ENCODE measurements at regions not wholly inside any gene's neighbourhood (a gene's known extent, or its start where the extent isn't known, plus 50 kb on each side); places are given as distances from the start of the nearest gene placed in this dataset.
"Not testable (repeated sequence)": the region's sequence is repeated elsewhere in the genome, so short reads cannot be mapped to it uniquely, and the experiment has no call there.

DNA sequence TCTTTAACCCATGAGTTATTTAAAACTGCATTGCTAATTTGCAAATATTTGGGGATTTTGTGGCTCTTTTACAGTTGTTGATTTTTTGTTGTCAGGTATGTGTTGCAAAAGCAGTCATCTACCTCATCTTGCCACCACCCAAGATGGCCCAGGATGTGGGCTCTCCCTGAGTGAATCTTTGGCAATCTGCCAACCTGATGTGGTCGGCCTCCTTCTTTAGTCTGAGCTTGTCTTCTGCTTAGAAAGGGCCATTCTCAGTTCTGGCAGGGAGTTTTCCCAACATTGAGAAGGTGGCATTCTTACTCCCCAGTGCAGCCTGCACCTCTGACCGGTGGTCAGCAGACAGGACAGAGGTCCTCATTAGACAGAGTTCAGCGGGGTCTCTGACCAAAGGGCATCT is 957.2 kb downstream of the TUBA3C start:
- TF ChIP-seq, protein P1, sequence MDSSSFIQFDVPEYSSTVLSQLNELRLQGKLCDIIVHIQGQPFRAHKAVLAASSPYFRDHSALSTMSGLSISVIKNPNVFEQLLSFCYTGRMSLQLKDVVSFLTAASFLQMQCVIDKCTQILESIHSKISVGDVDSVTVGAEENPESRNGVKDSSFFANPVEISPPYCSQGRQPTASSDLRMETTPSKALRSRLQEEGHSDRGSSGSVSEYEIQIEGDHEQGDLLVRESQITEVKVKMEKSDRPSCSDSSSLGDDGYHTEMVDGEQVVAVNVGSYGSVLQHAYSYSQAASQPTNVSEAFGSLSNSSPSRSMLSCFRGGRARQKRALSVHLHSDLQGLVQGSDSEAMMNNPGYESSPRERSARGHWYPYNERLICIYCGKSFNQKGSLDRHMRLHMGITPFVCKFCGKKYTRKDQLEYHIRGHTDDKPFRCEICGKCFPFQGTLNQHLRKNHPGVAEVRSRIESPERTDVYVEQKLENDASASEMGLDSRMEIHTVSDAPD (CRISPR knock-in tag; IDR thresholded peaks at IDR 0.05), result not testable (repeated sequence)
- not testable (repeated sequence) for TF ChIP-seq EGR1 (conservative IDR thresholded peaks at IDR 0.05); MEF2D (tag; conservative IDR thresholded peaks at IDR 0.05; ENCODE audit: low read depth); NRF1 (conservative IDR thresholded peaks at IDR 0.05 in 1 of 2, IDR thresholded peaks at IDR 0.05 in 1 of 2); POLR2AphosphoS5 (IDR thresholded peaks at IDR 0.05; ENCODE audit: control insufficient read depth, insufficient read depth, low read depth, low read length); CEBPG (CRISPR knock-in tag; IDR thresholded peaks at IDR 0.05); CEBPG (tag; conservative IDR thresholded peaks at IDR 0.05 in 1 of 2, IDR thresholded peaks at IDR 0.05 in 1 of 2); SMARCB1 (IDR thresholded peaks at IDR 0.05; ENCODE audit: insufficient read length, low read depth); ZNF274 (IDR thresholded peaks at IDR 0.05; ENCODE audit: borderline replicate concordance, low read depth, low read length)
- TF ChIP-seq, protein P2, sequence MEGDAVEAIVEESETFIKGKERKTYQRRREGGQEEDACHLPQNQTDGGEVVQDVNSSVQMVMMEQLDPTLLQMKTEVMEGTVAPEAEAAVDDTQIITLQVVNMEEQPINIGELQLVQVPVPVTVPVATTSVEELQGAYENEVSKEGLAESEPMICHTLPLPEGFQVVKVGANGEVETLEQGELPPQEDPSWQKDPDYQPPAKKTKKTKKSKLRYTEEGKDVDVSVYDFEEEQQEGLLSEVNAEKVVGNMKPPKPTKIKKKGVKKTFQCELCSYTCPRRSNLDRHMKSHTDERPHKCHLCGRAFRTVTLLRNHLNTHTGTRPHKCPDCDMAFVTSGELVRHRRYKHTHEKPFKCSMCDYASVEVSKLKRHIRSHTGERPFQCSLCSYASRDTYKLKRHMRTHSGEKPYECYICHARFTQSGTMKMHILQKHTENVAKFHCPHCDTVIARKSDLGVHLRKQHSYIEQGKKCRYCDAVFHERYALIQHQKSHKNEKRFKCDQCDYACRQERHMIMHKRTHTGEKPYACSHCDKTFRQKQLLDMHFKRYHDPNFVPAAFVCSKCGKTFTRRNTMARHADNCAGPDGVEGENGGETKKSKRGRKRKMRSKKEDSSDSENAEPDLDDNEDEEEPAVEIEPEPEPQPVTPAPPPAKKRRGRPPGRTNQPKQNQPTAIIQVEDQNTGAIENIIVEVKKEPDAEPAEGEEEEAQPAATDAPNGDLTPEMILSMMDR (IDR thresholded peaks at IDR 0.05 in 2 of 3, conservative IDR thresholded peaks at IDR 0.05 in 1 of 3; ENCODE audit: insufficient read depth in 2 of 3, low read depth in 1 of 3, low read length in 3 of 3), result not testable (repeated sequence)
- TF ChIP-seq, protein P3, sequence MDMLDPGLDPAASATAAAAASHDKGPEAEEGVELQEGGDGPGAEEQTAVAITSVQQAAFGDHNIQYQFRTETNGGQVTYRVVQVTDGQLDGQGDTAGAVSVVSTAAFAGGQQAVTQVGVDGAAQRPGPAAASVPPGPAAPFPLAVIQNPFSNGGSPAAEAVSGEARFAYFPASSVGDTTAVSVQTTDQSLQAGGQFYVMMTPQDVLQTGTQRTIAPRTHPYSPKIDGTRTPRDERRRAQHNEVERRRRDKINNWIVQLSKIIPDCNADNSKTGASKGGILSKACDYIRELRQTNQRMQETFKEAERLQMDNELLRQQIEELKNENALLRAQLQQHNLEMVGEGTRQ (CRISPR knock-in tag; IDR thresholded peaks at IDR 0.05), result not testable (repeated sequence)
- TF ChIP-seq, protein P4, sequence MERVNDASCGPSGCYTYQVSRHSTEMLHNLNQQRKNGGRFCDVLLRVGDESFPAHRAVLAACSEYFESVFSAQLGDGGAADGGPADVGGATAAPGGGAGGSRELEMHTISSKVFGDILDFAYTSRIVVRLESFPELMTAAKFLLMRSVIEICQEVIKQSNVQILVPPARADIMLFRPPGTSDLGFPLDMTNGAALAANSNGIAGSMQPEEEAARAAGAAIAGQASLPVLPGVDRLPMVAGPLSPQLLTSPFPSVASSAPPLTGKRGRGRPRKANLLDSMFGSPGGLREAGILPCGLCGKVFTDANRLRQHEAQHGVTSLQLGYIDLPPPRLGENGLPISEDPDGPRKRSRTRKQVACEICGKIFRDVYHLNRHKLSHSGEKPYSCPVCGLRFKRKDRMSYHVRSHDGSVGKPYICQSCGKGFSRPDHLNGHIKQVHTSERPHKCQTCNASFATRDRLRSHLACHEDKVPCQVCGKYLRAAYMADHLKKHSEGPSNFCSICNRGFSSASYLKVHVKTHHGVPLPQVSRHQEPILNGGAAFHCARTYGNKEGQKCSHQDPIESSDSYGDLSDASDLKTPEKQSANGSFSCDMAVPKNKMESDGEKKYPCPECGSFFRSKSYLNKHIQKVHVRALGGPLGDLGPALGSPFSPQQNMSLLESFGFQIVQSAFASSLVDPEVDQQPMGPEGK (CRISPR knock-in tag; IDR thresholded peaks at IDR 0.05; ENCODE audit: borderline replicate concordance), result not testable (repeated sequence)
- TF ChIP-seq, protein P5, sequence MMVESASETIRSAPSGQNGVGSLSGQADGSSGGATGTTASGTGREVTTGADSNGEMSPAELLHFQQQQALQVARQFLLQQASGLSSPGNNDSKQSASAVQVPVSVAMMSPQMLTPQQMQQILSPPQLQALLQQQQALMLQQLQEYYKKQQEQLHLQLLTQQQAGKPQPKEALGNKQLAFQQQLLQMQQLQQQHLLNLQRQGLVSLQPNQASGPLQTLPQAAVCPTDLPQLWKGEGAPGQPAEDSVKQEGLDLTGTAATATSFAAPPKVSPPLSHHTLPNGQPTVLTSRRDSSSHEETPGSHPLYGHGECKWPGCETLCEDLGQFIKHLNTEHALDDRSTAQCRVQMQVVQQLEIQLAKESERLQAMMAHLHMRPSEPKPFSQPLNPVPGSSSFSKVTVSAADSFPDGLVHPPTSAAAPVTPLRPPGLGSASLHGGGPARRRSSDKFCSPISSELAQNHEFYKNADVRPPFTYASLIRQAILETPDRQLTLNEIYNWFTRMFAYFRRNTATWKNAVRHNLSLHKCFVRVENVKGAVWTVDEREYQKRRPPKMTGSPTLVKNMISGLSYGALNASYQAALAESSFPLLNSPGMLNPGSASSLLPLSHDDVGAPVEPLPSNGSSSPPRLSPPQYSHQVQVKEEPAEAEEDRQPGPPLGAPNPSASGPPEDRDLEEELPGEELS (CRISPR knock-in tag; IDR thresholded peaks at IDR 0.05; ENCODE audit: borderline replicate concordance), result not testable (repeated sequence)

Measured in K562 (cell line).